Left ventricle myocardium superior (tissue), 1 donor: ENCODE measurements at regions not wholly inside any gene's neighbourhood (a gene's known extent, or its start where the extent isn't known, plus 50 kb on each side); places are given as distances from the start of the nearest gene placed in this dataset.
"Not testable (repeated sequence)": the region's sequence is repeated elsewhere in the genome, so short reads cannot be mapped to it uniquely, and the experiment has no call there.

Experiments
- ATAC-seq: fragments of 200-7000 bp; cut with Tn5 transposase; one replicate; pipeline ENCODE4 v1.9.1; 2020; ENCODE audit warnings: mild to moderate bottlenecking, moderate library complexity
- DNase-seq: peaks from one replicate; pipeline ENCODE4 v3.0.0-alpha.2; 2020
- intact Hi-C: fragments of 100-400 bp; cut with micrococcal nuclease; formaldehyde crosslinking; loops from one replicate; pipeline ENCODE4 v1.11.0; 2022
- donor health status: DM: no; HTN: yes; CAD: no; lungs with severe emphysema.

DNA sequence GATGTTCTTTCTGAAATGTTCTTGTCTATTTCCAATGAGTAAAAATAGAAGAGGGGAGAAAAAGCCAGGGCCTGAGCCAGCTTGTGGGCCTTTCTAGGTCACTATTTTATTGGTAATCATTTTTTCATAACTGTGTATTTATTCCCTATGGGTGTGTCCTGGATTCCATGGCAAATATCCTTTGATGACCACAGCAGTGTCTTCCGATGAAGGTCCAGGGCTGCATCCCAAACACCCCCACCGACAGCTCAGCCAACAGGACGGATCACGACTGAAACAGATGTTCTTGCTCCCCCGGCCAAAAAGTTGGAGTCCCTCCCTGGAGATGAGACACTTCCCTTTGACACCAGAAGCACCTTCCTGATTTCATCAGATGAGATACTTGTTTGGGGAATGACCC, 105.4 kb upstream of the PLEKHG1 start:
- ATAC-seq (peak; percentile 83), DNase-seq (peak; percentile 57)
- intact Hi-C loops: no loop called here

DNA sequence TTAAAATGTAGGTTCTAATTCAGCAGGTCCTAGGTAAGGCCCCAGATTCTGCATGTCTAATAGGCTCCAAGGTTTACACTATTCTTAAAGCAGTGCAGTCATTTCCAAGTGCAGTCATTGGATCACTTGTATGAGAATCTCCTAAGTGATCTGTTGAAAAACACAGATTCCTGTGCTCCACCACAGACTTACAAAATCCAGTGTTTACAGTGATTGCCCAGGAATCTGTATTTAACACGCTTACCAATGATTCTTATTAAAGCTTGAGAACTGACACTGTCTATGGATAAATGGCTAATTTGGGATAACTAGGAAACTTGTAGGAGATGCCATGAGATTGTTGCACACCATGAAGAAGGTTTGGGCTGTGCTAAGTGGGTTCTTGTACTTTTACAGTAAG, 104.6 kb upstream of the PLEKHG1 start:
- no peak for ATAC-seq
- no peak for DNase-seq
- intact Hi-C loops: no loop called here

- intact Hi-C loops: no loop called here
- ATAC-seq (no peak), DNase-seq (no peak)
Observed at GRCh38 chr6:150496629-150497028, 103.1 kb upstream of the PLEKHG1 start.

DNA sequence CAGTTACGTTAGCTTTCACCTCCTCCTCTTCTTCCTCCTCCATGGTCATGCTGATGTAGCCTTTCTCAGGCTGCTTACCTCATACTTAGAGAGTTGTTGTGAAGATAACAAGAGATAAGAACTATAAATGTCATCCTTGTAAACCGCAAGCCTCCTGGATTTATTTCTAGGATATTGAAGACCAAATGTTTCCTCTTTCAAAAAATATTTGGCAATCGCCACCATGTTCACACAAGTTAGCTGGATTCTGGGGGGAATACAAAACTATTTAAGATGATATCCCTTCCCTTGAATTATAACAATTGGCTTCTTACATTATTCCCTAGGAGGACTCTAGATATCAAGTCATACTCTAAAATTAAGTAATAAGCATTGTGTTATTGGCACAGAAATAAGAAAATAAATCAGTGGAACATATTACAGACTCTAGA, 99.8 kb upstream of the PLEKHG1 start:
- ATAC-seq (peak; percentile 78), DNase-seq (no peak)
- intact Hi-C loops: no loop called here

DNA sequence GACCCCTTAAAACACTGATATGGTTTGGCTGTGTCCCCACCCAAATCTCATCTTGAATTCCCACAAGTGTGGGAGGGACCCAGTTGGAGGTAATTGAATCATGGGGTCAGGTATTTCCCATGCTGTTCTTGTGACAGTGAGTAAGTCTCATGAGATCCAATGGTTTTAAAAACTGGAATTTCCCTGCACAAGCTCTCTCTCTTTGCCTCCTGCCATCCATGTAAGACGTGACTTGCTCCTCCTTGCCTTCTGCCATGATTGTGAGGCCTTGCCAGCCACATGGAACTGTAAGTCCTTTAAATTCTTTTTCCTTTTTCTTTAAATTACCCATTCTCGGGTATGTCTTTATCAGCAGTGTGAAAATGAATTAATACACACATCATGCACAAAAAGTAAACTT, 99.1 kb upstream of the PLEKHG1 start:
- intact Hi-C loops, ATAC-seq, DNase-seq: not testable (repeated sequence)

DNA sequence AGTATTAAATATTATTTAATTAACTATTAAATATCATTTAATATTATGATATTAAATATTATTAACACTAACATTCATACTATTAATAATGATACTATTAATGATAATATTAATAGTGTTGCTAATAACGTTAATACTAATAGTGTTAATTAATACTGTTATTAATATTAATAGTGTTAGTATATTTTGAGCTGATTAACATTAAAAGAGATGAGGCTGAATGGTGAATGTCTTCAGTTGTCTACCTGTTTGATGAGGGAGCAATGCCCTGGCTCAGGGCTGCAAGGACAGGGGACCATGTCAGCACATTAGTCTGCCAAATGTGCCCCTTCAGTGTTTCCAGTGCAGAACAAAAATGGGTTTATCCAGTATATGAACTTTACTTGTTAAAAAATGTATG, 96.6 kb upstream of the PLEKHG1 start:
- intact Hi-C loops: no loop called here
- DNase-seq (no peak), ATAC-seq (no peak)

GRCh38 chr6:150503586-150504339, 95.9 kb upstream of the PLEKHG1 start:
- DNase-seq (no peak), ATAC-seq (no peak)
- intact Hi-C loops: no loop called here

DNA sequence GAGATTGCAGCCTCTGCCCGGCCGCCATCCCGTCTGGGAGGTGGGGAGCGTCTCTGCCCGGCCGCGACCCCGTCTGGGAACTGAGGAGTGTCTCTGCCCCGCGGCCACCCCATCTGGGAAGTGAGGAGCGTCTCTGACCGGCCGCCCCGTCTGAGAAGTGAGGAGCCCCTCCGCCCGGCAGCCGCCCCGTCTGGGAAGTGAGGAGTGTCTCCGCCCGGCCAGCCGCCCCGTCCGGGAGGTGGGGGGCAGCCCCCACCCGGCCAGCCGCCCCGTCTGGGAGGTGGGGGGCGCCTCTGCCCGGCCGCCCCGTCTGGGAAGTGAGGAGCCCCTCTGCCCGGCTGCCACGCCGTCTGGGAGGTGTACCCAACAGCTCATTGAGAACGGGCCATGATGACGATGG, 92.3 kb upstream of the PLEKHG1 start:
- intact Hi-C loops, ATAC-seq, DNase-seq: not testable (repeated sequence)

- DNase-seq (no peak), ATAC-seq (no peak)
- intact Hi-C loops: no loop called here
Observed at GRCh38 chr6:150510576-150510975, 89.1 kb upstream of the PLEKHG1 start.

DNA sequence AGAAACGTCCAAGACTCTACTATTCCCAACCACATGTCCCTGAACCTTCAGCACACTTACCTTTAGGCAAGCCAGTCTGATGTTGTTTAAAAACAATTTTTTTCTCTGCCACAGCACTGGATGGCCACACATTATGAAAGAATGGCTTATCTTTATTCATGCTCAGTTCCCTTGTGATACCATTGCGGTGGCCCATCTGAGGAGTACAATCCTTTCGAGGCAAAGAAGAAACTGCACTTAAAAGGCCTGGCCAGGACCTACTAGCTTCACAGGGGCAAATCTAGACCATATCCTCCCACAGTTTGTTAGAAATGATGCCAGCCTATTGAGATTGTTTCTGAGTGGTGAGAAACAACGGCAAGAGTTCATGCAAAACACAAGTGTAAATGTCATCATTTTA, 88.4 kb upstream of the PLEKHG1 start:
- intact Hi-C loops: no loop called here
- no peak for ATAC-seq
- DNase-seq: no peak

GRCh38 chr6:150514806-150515380, 84.8 kb upstream of the PLEKHG1 start:
- intact Hi-C loops: no loop called here

GRCh38 chr6:150516199-150516598, 83.5 kb upstream of the PLEKHG1 start:
- ATAC-seq: no peak
- no peak for DNase-seq
- intact Hi-C loops: no loop called here

More at GRCh38 chr6:150514806-150515380, 84.8 kb upstream of the PLEKHG1 start:
- DNase-seq (no peak), ATAC-seq (no peak)

- intact Hi-C loops: no loop called here
- no peak for DNase-seq
- ATAC-seq: no peak
Observed at GRCh38 chr6:150517175-150517574, 82.5 kb upstream of the PLEKHG1 start.

GRCh38 chr6:150521482-150521881, 78.2 kb upstream of the PLEKHG1 start:
- intact Hi-C loops: no loop called here
- no peak for ATAC-seq
- no peak for DNase-seq

DNA sequence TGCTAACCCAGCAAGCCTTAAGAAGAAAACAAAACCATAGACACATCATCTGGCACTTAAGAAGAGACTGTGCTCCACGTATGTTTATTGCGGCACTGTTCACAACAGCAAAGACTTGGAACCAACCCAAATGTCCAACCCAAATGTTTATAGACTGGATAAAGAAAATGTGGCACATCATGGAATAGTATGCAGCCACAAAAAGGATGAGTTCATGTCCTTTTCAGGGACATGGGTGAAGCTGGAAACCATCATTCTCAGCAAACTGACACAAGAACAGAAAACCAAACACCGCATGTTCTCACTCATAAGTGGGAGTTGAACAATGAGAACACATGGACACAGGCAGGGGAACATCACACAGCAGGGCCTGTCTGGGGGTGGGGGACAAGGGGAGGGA, 76.5 kb upstream of the PLEKHG1 start:
- ATAC-seq, DNase-seq, intact Hi-C loops: not testable (repeated sequence)

- ATAC-seq: no peak
- DNase-seq: no peak
- intact Hi-C loops: no loop called here
Observed at GRCh38 chr6:150525300-150525699, 74.4 kb upstream of the PLEKHG1 start.

DNA sequence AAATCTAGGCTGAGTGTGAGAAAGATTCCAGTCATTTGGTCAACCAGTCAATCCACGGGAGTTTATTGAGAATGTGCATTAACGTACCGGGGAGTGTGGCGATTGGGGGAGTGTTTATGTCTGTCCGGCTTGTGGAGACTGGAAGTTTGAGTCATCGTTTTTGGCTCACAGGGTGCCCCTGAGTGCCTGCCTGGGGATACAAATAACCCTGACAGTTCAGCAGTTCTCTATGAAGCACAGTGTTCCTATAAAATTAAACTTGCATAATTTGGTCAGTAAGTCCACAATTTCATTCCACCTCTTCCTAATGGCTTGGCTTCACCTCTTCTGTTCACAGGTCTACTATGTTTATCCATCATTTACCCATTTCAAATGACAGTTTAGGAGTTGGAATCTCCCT, 72.6 kb upstream of the PLEKHG1 start:
- DNase-seq (no peak), ATAC-seq (no peak)
- intact Hi-C loops: no loop called here

DNA sequence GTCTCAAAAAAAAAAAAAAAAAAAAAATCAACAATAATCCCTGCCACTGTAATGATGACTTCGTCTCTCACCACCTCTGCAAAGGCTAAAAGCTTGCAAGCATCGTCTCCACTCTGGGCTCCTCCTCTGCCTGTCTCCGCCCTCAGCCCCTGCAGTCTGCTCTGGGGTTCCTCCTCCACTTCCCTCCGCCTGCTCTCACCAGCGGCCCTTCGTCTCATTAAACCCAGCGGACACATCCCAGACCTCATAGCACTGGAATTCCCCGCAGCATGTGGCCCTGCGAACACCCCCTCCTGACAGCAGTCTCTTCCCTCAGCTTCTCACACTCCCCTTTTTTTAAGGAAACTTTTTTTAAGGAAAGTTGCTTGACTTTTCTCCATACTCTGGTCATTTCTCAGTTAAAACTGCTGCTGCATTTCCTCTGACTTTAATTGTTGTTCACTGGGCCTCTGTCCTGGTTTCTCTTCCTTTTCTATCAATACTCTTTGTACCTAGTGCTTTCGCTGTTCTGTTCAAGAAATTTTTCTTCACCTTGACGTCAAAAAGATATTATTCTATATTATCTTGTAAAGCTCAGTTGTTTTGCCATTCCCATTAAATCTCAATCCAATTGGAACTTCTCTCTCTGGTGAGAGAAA, 70.9 kb upstream of the PLEKHG1 start:
- DNase-seq: peak; percentile 60
- peak; percentile 95 for ATAC-seq
- intact Hi-C loops: no loop called here

GRCh38 chr6:150529646-150530045, 70.0 kb upstream of the PLEKHG1 start:
- intact Hi-C loops: no loop called here
- DNase-seq (no peak), ATAC-seq (no peak)

DNA sequence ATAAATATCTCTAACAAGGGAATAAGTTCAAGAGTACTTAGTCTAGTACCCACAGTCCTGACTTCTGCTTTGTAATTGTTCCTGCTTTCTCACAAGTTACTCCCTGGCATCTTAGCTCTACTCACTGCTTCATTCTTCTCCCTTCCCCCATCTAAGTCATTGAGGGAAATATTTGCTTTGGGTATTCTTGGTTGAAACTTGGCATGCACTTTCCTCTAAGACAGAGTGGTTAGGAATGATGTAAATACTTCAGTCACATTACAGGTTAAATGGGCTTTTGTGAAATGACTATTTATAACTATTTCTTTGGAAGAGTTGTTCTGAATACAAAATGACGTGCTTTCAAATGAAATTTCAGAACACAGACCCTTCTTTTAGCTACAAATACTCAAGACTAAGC, 67.7 kb upstream of the PLEKHG1 start:
- intact Hi-C loops: no loop called here
- ATAC-seq: no peak
- DNase-seq: no peak

GRCh38 chr6:150534553-150534952, 65.1 kb upstream of the PLEKHG1 start:
- intact Hi-C loops: no loop called here
- no peak for DNase-seq
- peak; percentile 35 for ATAC-seq
